ENCODE measurements at regions not wholly inside any gene's neighbourhood (a gene's known extent, or its start where the extent isn't known, plus 50 kb on each side); places are given as distances from the start of the nearest gene placed in this dataset.

GRCh38 chr6:90895299-90896074 is 308.6 kb upstream of the MAP3K7 start:
- intact Hi-C loops (cut with DNase I), result no loop called here

GRCh38 chr6:90894285-90895130 is 307.6 kb upstream of the MAP3K7 start:
- H3K36me3 ChIP-seq, result no peaks in the 10 kb centered on the region
- no peak for TF ChIP-seq CTCF (IDR thresholded peaks at IDR 0.05)
- no peak overlapping the region for H3K4me3 ChIP-seq
- ATAC-seq (no peak), DNase-seq (no peak)
- H3K4me1 ChIP-seq, result no peaks in the 10 kb centered on the region
- intact Hi-C loops (cut with DNase I), result no loop called here
- H3K27me3 ChIP-seq, result no peaks in the 10 kb centered on the region
- H3K9me3 ChIP-seq, result no peaks in the 10 kb centered on the region
- H3K27ac ChIP-seq, result no peak overlapping the region

More at GRCh38 chr6:90895299-90896074, 308.6 kb upstream of the MAP3K7 start:
- Histone ChIP-seq H3K27ac (no peak overlapping the region), H3K27me3 (no peaks in the 10 kb centered on the region), H3K4me3 (no peak overlapping the region), H3K4me1 (no peaks in the 10 kb centered on the region), H3K36me3 (no peaks in the 10 kb centered on the region), H3K9me3 (no peaks in the 10 kb centered on the region)
- no peak for ATAC-seq
- no peak for TF ChIP-seq CTCF (IDR thresholded peaks at IDR 0.05)
- no peak for DNase-seq

GRCh38 chr6:90893400-90893799 is 306.5 kb upstream of the MAP3K7 start:
- Histone ChIP-seq H3K27me3 (no peaks in the 10 kb centered on the region), H3K36me3 (no peaks in the 10 kb centered on the region), H3K27ac (no peak overlapping the region), H3K9me3 (no peaks in the 10 kb centered on the region), H3K4me3 (no peak overlapping the region), H3K4me1 (no peaks in the 10 kb centered on the region)
- DNase-seq, result no peak
- no peak for TF ChIP-seq CTCF (IDR thresholded peaks at IDR 0.05)
- intact Hi-C loops (cut with DNase I), result no loop called here
- ATAC-seq, result no peak

GRCh38 chr6:90892271-90892670 is 305.4 kb upstream of the MAP3K7 start:
- ATAC-seq (no peak), DNase-seq (no peak)
- no peaks in the 10 kb centered on the region for H3K27me3 ChIP-seq
- H3K4me3 ChIP-seq, result no peak overlapping the region
- no peak for TF ChIP-seq CTCF (IDR thresholded peaks at IDR 0.05)
- H3K36me3 ChIP-seq, result no peaks in the 10 kb centered on the region
- no peaks in the 10 kb centered on the region for H3K4me1 ChIP-seq
- H3K27ac ChIP-seq, result no peak overlapping the region
- H3K9me3 ChIP-seq, result no peaks in the 10 kb centered on the region
- intact Hi-C loops (cut with DNase I), result no loop called here

- Histone ChIP-seq H3K9me3 (no peaks in the 10 kb centered on the region), H3K36me3 (no peaks in the 10 kb centered on the region), H3K27ac (no peak overlapping the region), H3K4me1 (no peaks in the 10 kb centered on the region), H3K27me3 (no peaks in the 10 kb centered on the region), H3K4me3 (no peak overlapping the region)
- ATAC-seq (no peak), DNase-seq (no peak)
- TF ChIP-seq CTCF (IDR thresholded peaks at IDR 0.05), result no peak
- intact Hi-C loops (cut with DNase I), result no loop called here
Observed at GRCh38 chr6:90891355-90891754, 304.5 kb upstream of the MAP3K7 start.

All from upper lobe of right lung (tissue), 1 donor.